AG09309 (cell line): ENCODE measurements at regions not wholly inside any gene's neighbourhood (a gene's known extent, or its start where the extent isn't known, plus 50 kb on each side); places are given as distances from the start of the nearest gene placed in this dataset.
"Not testable (repeated sequence)": the region's sequence is repeated elsewhere in the genome, so short reads cannot be mapped to it uniquely, and the experiment has no call there.

Source experiments
- DNase-seq: peaks from one replicate; pipeline ENCODE4 v3.0.0-alpha.2; 2010; ENCODE audit warnings: low read depth
- H3K4me3 ChIP-seq: 2 replicates; pipeline ENCODE4 v1.5.1; 2011; ENCODE audit warnings: mild to moderate bottlenecking, low read depth, low read length, moderate library complexity; ENCODE audit not compliant: control insufficient read depth
- CTCF ChIP-seq: IDR thresholded peaks from 2 replicates; pipeline ENCODE4 v1.5.1; 2011; ENCODE audit warnings: mild to moderate bottlenecking, low read depth, low read length, inconsistent platforms; ENCODE audit not compliant: insufficient read depth, control insufficient read depth; ENCODE audit errors: missing control alignments

- H3K4me3 ChIP-seq: no peak overlapping the region
These were observed 1278.5 kb downstream of the NSUN3 start for GRCh38 chr3:95341314-95341713.

GRCh38 chr3:95343228-95343627 is 1280.4 kb downstream of the NSUN3 start:
- DNase-seq: no peak
- no peak overlapping the region for H3K4me3 ChIP-seq
- no peak for TF ChIP-seq CTCF

More at GRCh38 chr3:95341314-95341713, 1278.5 kb downstream of the NSUN3 start:
- DNase-seq: no peak
- TF ChIP-seq CTCF: no peak

- H3K4me3 ChIP-seq: no peak overlapping the region
- DNase-seq: no peak
- no peak for TF ChIP-seq CTCF
These were observed 1280.9 kb downstream of the NSUN3 start for GRCh38 chr3:95343767-95344166.

GRCh38 chr3:95347936-95348335 is 1285.1 kb downstream of the NSUN3 start:
- not testable (repeated sequence) for H3K4me3 ChIP-seq, DNase-seq

GRCh38 chr3:95348879-95349278 is 1286.0 kb downstream of the NSUN3 start:
- DNase-seq: no peak

GRCh38 chr3:95350049-95350448 is 1287.2 kb downstream of the NSUN3 start:
- no peak for TF ChIP-seq CTCF
- DNase-seq: no peak
- no peak overlapping the region for H3K4me3 ChIP-seq

More at GRCh38 chr3:95348879-95349278, 1286.0 kb downstream of the NSUN3 start:
- TF ChIP-seq CTCF: no peak
- H3K4me3 ChIP-seq: no peak overlapping the region

- TF ChIP-seq CTCF: no peak
- DNase-seq: no peak
- no peak overlapping the region for H3K4me3 ChIP-seq
These were observed 1288.3 kb downstream of the NSUN3 start for GRCh38 chr3:95351158-95351557.

GRCh38 chr3:95352471-95352870 is 1289.6 kb downstream of the NSUN3 start:
- DNase-seq: no peak
- no peak for TF ChIP-seq CTCF

More at GRCh38 chr3:95352471-95352870, 1289.6 kb downstream of the NSUN3 start:
- no peak overlapping the region for H3K4me3 ChIP-seq
